ENCODE measurements at regions not wholly inside any gene's neighbourhood (a gene's known extent, or its start where the extent isn't known, plus 50 kb on each side); places are given as distances from the start of the nearest gene placed in this dataset.

DNA sequence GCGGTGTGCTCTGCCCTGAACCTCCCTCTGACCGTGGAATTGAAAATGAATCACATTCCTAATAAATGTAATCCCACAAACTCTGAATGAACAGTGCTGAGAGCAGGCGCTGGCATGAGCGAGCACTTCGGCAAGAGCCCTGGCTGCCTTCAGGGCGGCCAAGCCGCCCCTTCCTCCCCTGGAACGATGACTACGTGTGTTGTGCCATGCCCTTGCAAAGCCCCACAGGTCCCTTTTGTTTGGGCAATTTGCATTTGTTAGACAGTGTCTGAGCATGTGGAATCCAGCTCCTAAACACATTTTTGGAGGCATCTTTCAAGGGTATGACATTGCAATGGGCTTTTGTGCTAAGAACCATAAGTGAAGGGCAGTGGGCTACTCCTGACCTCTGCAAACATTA is 95.6 kb upstream of the MKI67 start:
- no peak for DNase-seq (ENCODE audit: low spot score)

DNA sequence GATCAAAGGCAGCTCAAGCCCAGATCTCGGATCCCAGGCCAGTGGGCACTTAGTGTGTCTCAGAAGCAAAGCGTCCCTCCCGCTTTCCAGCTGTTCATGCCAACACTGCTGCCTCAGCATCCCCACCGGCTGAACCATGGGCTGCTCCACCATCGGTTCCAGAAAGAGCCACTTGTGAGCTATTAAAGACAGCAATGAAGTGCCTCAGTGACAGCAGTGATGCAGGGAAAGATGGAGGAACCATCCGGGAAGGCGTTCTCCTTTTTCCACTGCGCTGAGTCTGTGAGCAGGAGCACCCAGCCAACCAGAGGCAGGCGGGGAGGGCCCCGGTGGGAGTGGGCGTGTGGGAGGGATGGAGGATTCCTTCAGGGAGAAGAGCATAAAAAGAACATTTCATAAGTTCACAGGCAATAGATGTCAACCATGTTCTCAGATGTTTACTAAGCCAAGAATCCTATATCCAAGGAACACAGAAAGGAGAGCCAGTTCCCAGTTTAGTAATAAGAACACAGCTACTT is 96.2 kb upstream of the MKI67 start:
- DNase-seq (ENCODE audit: low spot score): no peak

DNA sequence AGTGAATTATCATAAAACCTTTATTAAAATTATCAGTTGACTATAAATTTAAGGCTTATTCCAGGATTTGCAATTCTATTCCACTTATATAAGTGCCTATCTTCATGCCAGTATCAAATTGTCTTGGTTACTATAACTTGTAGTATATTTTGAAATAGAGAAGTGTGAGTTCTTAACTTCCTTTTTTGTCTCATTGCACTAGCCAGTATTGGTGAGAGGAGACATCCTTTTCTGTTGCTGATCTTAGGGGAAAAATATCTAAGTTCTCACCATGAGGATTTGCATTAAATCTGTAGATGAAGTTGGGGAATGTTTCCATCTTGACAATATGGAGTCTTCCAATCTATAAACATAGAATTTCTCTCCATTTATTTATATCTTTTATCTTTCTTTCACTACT is 104.2 kb upstream of the MKI67 start:
- DNase-seq (ENCODE audit: low spot score): no peak

DNA sequence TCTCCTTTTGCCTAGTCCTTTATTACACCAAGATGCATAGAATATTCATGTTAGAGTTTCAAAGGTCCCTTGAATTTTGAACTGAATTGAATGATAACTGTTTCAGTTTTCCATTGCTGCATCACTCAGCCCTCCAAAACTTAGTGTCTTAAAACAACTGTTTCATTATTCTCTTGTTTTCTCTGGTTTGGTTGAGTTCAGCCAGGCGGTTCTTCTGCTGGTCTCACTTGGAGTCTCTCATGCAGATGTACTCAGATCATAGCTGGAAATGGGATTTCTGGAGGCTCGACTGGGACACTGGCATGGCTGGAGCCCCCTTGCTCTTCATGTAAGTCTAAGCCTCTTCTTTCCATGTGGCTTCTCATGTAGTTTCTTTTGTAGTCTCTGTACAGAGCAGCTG is 107.2 kb upstream of the MKI67 start:
- DNase-seq (ENCODE audit: low spot score): no peak

DNA sequence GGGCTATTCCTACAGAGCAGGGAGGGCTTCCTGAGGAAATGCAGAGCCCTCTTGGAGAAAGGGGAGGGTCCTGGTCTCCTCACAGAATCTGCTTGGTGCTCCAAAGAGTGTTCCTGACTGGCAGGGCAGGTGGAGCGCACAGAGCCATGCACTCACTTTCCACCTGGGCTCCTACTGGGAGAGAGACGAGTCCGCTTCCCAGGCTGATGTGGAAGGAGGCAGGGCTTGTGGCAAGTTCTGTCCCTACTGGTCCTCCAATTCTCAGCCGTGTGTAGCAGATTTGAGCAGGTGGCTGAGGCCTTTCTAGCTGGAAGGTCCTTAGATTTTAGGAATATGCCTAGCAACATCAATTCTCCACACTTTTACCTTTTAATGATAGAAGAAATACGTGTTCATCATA is 111.5 kb upstream of the MKI67 start:
- DNase-seq (ENCODE audit: low spot score): no peak

GRCh38 chr10:128241023-128241422 is 114.8 kb upstream of the MKI67 start:
- no peak for DNase-seq (ENCODE audit: low spot score)

DNA sequence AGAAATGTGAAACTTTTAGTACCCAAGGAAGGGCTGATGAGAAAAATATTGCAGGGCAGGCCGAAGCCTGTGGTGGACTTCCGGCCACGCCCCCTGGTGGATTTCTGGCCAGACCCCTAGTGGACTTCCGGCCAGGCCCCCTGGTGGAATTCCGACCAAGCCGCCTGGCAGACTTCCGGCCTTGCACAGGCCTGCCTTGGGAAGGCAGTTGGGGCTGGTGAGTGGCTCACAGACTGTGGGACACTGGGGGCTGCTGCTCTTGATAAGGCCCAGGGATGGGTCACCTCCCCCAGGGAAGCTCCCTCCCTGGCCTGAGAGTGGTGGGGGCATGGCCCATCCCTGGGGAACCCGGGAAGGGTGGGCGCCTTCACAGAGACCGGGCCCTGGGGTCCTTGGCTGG is 116.4 kb upstream of the MKI67 start:
- DNase-seq (ENCODE audit: low spot score): no peak

GRCh38 chr10:128245026-128245425 is 118.8 kb upstream of the MKI67 start:
- no peak for DNase-seq (ENCODE audit: low spot score)

- DNase-seq (ENCODE audit: low spot score): no peak
These were observed 121.4 kb upstream of the MKI67 start for GRCh38 chr10:128247576-128247975.

DNA sequence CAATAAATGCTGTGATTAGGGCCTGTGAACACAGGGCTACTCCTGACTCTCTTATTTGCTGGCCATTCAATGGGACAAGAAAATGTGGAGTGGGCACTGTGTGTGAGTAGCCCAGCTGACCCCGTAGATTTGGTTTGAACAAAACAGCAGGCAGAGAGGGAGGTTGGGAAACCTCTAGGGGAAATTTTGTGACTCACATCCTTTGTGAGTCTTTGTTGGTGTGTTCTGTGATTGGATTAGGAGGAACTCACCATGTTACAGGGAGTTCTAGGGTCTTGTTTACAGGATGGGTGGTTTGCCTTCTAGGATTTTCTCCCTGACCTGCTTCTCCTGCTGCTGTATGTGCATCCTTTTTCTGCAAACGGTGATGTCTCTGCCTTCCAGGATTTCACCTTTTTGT is 128.3 kb upstream of the MKI67 start:
- no peak for DNase-seq (ENCODE audit: low spot score)

- DNase-seq (ENCODE audit: low spot score): no peak
These were observed 131.2 kb upstream of the MKI67 start for GRCh38 chr10:128257428-128257827.

DNA sequence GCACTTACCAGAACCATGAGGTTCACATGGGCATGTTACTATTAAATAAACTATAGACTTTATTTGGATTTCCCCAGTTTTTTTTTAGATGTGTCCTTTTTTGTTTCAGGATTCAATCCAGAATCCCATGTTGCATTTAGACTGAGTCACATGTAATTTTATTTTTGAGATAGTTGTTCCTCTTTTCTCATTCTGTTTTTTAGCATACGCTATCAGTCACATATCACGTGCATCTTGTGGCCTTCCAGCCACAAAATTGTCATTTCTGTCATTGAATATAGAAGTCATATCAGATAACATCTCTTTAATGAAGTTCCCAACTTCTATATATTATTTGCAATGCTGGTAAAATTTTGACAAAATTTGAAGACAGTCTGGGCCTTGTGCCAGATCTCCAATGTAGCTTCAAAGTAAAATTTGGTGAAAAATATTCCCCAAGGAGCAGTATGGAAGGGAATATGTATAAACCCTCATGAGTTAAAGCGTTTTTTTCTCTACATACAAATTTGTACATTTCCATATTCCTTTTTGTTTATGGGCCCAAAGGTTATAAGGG is 132.3 kb upstream of the MKI67 start:
- DNase-seq (ENCODE audit: low spot score): no peak

DNA sequence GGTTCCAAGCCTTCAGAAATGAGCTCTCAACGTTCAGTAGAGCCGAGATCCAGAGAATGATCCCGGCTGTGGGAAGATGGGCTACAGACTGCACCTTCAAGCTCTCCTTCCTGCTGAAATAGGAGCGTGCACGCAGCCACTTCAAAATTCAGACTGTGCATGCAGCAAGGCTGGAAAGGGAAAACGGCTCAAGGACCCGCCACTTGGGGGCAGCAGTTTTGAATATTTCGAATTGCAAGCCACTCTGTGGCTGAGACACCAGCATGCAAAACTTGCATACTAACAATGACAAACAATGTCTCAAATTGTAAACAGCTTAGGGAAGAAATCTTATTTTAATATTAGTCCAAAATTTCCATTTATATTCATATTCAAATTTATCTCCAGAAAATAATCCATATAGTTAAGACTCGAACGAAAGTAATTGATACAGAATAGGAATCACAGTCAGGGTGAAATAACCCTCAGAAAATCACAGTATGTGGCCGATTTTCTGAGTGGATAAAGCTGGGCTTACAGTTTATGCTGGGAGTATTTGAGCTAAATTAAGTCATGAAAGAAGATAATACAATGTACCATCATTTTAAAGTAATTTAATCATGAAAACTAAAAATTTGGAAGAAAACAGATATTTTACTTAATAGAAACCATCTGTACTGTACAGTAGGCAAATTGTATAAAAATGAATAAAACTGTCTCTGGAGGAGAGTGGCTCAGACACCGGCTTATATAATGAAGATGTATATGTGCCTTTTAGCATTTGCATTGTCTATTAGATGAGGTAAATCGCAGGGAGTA is 137.9 kb upstream of the MKI67 start:
- DNase-seq (ENCODE audit: low spot score): no peak

GRCh38 chr10:128265596-128265995 is 139.4 kb upstream of the MKI67 start:
- DNase-seq (ENCODE audit: low spot score): no peak

DNA sequence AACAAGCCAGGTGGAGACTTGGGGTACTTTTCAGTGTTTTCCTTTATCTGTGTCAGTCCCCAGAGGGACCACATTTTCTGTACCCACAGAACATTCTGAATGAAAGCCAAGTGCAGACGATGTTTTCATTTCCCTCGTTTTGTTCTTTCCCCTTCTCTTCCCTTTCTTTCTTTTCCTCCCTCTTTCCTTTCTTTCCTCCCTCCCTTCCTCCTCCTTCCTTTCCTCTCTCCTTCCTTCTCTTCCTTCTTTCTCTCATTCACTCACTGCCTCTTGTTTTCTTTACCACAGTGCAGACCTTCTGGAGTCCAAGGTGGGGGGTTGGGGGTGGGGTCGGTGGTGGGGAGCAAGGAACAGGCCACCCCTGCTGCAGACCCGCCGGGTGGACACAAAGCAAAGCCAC is 141.4 kb upstream of the MKI67 start:
- DNase-seq (ENCODE audit: low spot score): no peak

DNA sequence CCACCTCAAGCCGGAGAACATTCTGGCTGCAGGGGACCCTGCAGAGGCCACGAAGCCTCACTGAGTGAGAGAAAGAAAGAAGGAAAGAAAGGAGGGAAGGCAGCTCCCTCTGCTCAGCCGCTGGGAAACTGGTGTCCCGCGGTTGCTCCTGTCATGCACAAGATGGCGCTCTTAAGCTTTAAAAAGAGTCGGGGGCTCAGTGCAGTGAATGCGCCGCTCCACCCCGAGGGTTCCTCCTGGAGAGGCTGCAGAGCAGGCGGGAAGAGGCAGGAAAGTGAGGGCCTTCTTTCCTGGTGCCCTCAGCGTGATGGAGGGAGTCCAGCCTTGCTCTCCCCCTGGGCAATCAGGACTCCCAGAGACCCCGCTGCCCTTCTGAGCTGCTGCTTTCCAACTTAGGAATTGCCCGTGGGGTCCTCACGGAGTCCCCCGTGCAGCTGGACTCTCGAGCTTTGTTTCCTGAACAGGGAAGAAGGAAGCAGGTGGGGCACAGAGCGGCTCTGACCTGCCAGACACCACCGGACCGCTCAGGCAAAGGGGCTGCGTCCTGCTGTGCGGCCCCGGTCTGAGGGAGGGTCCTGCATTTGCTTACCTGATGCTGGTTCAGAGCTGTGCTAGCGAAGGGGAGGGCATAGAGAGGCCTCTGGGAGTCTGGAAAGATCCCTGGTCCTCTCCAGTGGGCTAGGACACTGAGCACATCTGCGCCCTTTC is 141.9 kb upstream of the MKI67 start:
- no peak for DNase-seq (ENCODE audit: low spot score)

- no peak for DNase-seq (ENCODE audit: low spot score)
These were observed 148.7 kb upstream of the MKI67 start for GRCh38 chr10:128274938-128275337.

DNA sequence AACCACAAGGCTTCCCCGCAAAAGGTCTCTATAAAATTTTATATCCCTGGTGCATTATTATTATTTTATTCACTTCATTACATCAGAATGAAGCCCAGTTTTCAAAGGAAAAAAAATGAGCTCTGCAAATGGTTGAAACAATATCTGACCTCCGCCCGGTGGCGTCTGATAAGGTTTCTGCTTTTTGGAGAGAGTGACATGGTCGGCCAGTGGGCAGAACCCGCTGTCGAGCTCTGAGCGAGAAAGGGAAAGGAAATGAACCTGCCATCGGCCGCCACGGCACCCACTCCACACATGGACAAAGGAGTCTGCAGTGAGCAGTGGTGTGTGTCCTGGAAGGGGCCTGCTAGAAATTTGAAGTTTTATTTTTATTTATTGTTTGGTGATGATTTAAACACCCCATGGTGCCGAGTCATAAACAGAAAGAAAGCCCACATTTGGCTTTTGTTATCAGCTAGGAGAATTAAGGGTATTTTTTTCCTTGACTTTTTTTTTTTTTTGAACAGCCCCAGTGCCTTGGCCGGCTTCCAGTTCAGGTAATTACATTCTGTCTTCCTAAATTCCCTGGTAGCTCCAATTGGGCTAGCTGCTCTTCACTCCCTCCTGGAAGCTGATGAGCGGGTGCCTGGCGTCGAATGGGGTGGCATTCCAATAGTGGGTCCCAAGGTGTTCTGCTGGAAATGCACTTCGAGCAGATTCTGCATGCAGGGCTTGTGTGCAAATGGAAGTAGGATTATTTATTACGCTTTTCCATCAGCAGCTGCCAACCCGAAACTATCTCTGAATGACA is 149.4 kb upstream of the MKI67 start:
- DNase-seq (ENCODE audit: low spot score): no peak

DNA sequence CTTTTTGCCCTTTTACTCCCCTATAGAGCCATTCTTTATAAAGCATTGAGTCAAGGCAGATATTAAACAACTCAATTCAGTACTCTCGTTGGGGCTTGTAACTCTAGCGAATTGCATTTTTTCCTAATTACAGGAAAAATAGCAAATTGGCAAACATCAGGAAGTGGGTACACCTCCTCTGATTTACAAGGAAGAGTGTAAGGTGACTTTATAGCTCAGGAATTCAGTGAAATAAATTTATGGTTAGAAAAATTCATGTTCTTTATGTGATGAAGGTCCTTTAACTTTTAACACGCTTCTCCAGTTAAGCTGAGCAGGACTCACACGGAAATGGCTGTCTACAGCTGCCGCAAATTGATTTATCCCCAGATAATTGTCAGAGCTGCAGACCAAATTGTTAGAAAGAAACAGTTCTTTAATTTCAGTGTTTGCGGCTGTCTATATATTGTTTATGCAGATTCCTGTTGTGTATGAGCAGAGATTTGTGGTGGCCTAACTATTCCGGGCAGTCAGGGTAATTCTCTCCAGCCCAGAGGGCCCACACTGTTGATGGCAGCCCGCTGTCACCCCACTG is 151.1 kb upstream of the MKI67 start:
- DNase-seq (ENCODE audit: low spot score): no peak

GRCh38 chr10:128278362-128278761 is 152.1 kb upstream of the MKI67 start:
- no peak for DNase-seq (ENCODE audit: low spot score)

DNA sequence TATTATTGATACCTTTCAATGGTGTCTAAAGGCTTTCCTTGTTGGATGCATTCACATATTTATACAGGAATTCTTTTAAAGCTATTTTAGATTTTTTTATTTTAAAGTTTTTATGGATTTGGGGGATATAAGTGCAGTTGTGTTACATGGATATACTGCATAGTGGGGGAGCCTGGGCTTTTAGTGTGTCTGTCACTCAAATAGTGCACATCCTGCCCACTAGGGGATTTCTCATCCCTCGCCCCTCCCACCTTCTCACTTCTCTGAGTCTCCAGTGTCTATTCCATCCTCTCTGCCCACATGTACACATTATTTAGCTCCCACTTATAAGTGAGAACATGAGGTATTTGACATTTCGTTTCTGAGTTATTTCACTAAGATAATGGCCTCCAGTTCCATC is 154.0 kb upstream of the MKI67 start:
- DNase-seq (ENCODE audit: low spot score): no peak

- no peak for DNase-seq (ENCODE audit: low spot score)
These were observed 155.1 kb upstream of the MKI67 start for GRCh38 chr10:128281343-128281742.

All from hematopoietic multipotent progenitor cell treated with erythropoietin and hydrocortisone succinate and interleukin-3 and kit ligand, for 17 days (in vitro differentiated cells).